GM20000 (cell line): ENCODE measurements at regions not wholly inside any gene's neighbourhood (a gene's known extent, or its start where the extent isn't known, plus 50 kb on each side); places are given as distances from the start of the nearest gene placed in this dataset.

Source experiments
- DNase-seq: peaks from one replicate; pipeline ENCODE4 v3.0.0; 2012; ENCODE audit warnings: low spot score
- CTCF ChIP-seq: IDR thresholded peaks from 2 replicates; pipeline ENCODE4 v1.5.1; 2012; ENCODE audit warnings: mild to moderate bottlenecking, control low read depth; ENCODE audit errors: extremely low read depth, missing control alignments

- TF ChIP-seq CTCF = no peak
- no peak for DNase-seq
These were observed 552.1 kb downstream of the TFEC start for GRCh38 chr7:115478426-115478825.

DNA sequence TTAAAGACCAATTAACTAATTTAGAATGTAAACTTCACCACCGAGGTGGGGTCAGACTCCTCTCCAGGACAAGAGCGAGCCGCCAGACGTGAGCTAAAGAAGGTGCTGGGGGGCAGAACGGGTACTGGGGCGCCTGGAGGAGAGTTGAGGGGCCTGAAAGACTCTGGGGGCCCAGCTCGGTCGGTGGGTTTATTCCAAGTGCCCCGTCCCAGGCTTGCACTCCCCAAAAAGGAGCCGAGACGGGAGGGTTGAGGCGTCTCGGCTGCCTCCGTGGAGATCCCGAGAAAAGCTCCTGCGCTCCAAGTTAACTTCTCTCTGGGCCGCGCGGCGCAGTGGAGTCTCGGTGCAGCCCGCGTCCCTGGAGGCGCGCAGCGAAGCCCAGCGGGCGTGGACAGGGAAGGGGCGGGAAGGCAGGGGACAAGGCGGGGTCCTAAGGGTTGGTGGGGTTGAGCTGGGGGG, 553.3 kb downstream of the TFEC start:
- TF ChIP-seq CTCF = no peak
- no peak for DNase-seq

DNA sequence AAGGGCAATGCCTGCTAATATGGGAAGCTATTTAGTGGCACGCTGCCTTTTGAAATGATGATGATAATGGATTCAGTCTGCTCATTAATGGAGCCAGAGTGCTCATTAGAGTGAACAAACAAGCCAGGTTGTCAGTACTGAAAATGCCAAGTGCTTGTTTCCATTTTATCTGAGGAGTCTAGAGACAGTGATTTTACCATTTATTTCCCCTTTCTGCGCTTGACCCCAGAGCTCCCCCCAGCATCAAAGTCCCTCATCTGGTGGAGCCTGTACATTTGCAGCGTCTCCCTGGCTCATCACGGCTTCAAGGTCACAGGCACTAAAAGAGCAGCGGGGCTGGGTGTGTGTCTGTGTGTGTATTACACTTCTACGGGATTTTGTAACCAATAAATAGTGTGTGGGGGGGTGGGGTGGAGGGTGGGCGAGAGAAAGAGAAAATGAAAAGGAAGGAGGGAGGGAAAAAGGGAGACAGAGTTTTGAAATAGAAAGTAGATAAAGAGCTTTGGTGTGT, 553.8 kb downstream of the TFEC start:
- TF ChIP-seq CTCF = no peak
- no peak for DNase-seq

GRCh38 chr7:115475761-115476385, 554.0 kb downstream of the MDFIC start:
- no peak for TF ChIP-seq CTCF
- no peak for DNase-seq

GRCh38 chr7:115475206-115475605, 553.3 kb downstream of the MDFIC start:
- TF ChIP-seq CTCF = no peak
- DNase-seq = no peak

- no peak for TF ChIP-seq CTCF
- DNase-seq = no peak
These were observed 552.2 kb downstream of the MDFIC start for GRCh38 chr7:115474137-115474536.

- no peak for DNase-seq
- no peak for TF ChIP-seq CTCF
These were observed 550.0 kb downstream of the MDFIC start for GRCh38 chr7:115471891-115472290.
